Liver (tissue), 3 donors: ENCODE measurements at regions not wholly inside any gene's neighbourhood (a gene's known extent, or its start where the extent isn't known, plus 50 kb on each side); places are given as distances from the start of the nearest gene placed in this dataset.

ENCODE experiments used
- CTCF ChIP-seq: fragments of 150-350 bp; IDR thresholded peaks from 2 replicates; pipeline ENCODE4 v1.5.1; 2017; ENCODE audit warnings: improper control_type of control experiment, low read depth, low read length; ENCODE audit not compliant: missing input control
- EGR1 ChIP-seq, 2 donors: IDR thresholded peaks; 2 replicates each; pipeline ENCODE4 v1.6.1; 2016 to 2018; ENCODE audit warnings: antibody characterized with exemption in 2 of 2, low read depth in 2 of 2
- NR2F2 ChIP-seq: IDR thresholded peaks from 2 replicates; pipeline ENCODE4 v1.6.1; 2016; ENCODE audit warnings: antibody characterized with exemption
- RAD21 ChIP-seq, 2 donors: IDR thresholded peaks; 2 replicates each; pipeline ENCODE4 v1.6.1; 2016; ENCODE audit warnings: antibody characterized with exemption in 2 of 2, mild to moderate bottlenecking in 2 of 2
- REST ChIP-seq: IDR thresholded peaks from 2 replicates; pipeline ENCODE4 v1.6.1; 2016; ENCODE audit warnings: antibody characterized with exemption, mild to moderate bottlenecking
- TAF1 ChIP-seq: conservative IDR thresholded peaks from 2 replicates; pipeline ENCODE4 v1.6.1; 2016; ENCODE audit warnings: antibody characterized with exemption, mild to moderate bottlenecking
- YY1 ChIP-seq: IDR thresholded peaks from 2 replicates; pipeline ENCODE4 v1.6.1; 2016; ENCODE audit warnings: antibody characterized with exemption, mild to moderate bottlenecking
- TF ChIP-seq, protein P1 (sequence below): IDR thresholded peaks from 2 replicates; pipeline ENCODE4 v1.6.1; 2016; ENCODE audit warnings: antibody characterized with exemption
- TF ChIP-seq, protein P2 (sequence below): IDR thresholded peaks from 2 replicates; pipeline ENCODE4 v1.6.1; 2016; ENCODE audit warnings: antibody characterized with exemption
- donor health status: healthy.
- donor health status: healthy.

GRCh38 chr22:22827187-22827939, 60.3 kb upstream of the IGLL5 start:
- TF ChIP-seq CTCF (no peak), YY1 (no peak), NR2F2 (no peak), TAF1 (no peak), EGR1 (IDR thresholded peaks at IDR 0.05; ENCODE audit: low read depth in 2 of 2) (no peak), RAD21 (IDR thresholded peaks at IDR 0.05) (no peak), REST (no peak)
- TF ChIP-seq, protein P1, sequence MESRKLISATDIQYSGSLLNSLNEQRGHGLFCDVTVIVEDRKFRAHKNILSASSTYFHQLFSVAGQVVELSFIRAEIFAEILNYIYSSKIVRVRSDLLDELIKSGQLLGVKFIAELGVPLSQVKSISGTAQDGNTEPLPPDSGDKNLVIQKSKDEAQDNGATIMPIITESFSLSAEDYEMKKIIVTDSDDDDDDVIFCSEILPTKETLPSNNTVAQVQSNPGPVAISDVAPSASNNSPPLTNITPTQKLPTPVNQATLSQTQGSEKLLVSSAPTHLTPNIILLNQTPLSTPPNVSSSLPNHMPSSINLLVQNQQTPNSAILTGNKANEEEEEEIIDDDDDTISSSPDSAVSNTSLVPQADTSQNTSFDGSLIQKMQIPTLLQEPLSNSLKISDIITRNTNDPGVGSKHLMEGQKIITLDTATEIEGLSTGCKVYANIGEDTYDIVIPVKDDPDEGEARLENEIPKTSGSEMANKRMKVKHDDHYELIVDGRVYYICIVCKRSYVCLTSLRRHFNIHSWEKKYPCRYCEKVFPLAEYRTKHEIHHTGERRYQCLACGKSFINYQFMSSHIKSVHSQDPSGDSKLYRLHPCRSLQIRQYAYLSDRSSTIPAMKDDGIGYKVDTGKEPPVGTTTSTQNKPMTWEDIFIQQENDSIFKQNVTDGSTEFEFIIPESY: no peak
- TF ChIP-seq, protein P2, sequence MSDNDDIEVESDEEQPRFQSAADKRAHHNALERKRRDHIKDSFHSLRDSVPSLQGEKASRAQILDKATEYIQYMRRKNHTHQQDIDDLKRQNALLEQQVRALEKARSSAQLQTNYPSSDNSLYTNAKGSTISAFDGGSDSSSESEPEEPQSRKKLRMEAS: no peak
